B cell (primary cell): ENCODE measurements at regions not wholly inside any gene's neighbourhood (a gene's known extent, or its start where the extent isn't known, plus 50 kb on each side); places are given as distances from the start of the nearest gene placed in this dataset.

Experiments used
- ATAC-seq: fragments of 200-7000 bp; cut with Tn5 transposase; one replicate; pipeline ENCODE4 v1.10.0; 2021; ENCODE audit warnings: low read depth, mild to moderate bottlenecking, moderate number of reproducible peaks, moderate library complexity
- CTCF ChIA-PET: fragments of 350-600 bp; sonication (Branson Sonifier 250); formaldehyde crosslinking; loops from one replicate; lab custom pipeline; 2021; ENCODE audit warnings: antibody characterized with exemption, inconsistent platforms; lab: Charles Lee
- POLR2A ChIA-PET: fragments of 350-600 bp; sonication (Branson Sonifier 250); formaldehyde crosslinking; loops from one replicate; lab custom pipeline; 2021; ENCODE audit warnings: antibody characterized with exemption; lab: Charles Lee
- DNase-seq: peaks from one replicate; pipeline ENCODE4 v3.0.0; 2013
- H2AFZ ChIP-seq: 2 replicates; pipeline ENCODE4 v1.6.1; 2012; ENCODE audit warnings: mild to moderate bottlenecking, low read depth, low read length; ENCODE audit not compliant: insufficient read depth, poor library complexity, severe bottlenecking
- H3K27ac ChIP-seq, 2 donors: 1 replicate in 1 of 2; 2 replicates in 1 of 2; pipeline ENCODE4 v1.5.1; 2012 to 2013; ENCODE audit warnings: low read length in 2 of 2, mild to moderate bottlenecking in 2 of 2, moderate library complexity in 1 of 2
- H3K27me3 ChIP-seq, 4 experiments: fragments of 200-600 bp in 1 of 4; sonication (generic) in 1 of 4; replicated peaks in 1 of 4; 1 replicate in 2 of 4; 2 replicates in 2 of 4; pipeline versions ENCODE4 v1.6.1 to v1.7.0; 2013 to 2016; ENCODE audit warnings: low read length in 3 of 4, mild to moderate bottlenecking in 2 of 4, mixed read lengths in 1 of 4, moderate library complexity in 1 of 4; ENCODE audit not compliant: insufficient read depth in 4 of 4, control insufficient read depth in 3 of 4; ENCODE audit errors: control extremely low read depth in 1 of 4
- H3K36me3 ChIP-seq, 2 experiments: replicated peaks in 1 of 2; 1 replicate in 1 of 2; 2 replicates in 1 of 2; pipeline versions ENCODE4 v1.6.1 to v1.7.1; 2013; ENCODE audit warnings: low read length in 1 of 2; ENCODE audit not compliant: insufficient read depth in 2 of 2, control insufficient read depth in 1 of 2; ENCODE audit errors: control extremely low read depth in 1 of 2, extremely low read depth in 1 of 2
- H3K4me1 ChIP-seq, 2 donors: fragments of 200-600 bp in 1 of 2; sonication (generic) in 1 of 2; 1 replicate in 1 of 2; 2 replicates in 1 of 2; pipeline versions ENCODE4 v1.5.1 to v1.6.1; 2013 to 2017; ENCODE audit warnings: low read length in 2 of 2; ENCODE audit not compliant: control insufficient read depth in 2 of 2, insufficient read depth in 2 of 2
- H3K4me2 ChIP-seq: replicated peaks from 2 replicates; pipeline ENCODE3; 2012; ENCODE audit warnings: mild to moderate bottlenecking, low read depth, low read length; ENCODE audit not compliant: poor library complexity, severe bottlenecking
- H3K4me3 ChIP-seq, 5 experiments: fragments of 200-600 bp in 1 of 5; sonication (generic) in 1 of 5; 1 replicate in 3 of 5; 2 replicates in 2 of 5; pipeline versions ENCODE4 v1.5.1 to v1.7.0; 2011 to 2016; ENCODE audit warnings: low read length in 4 of 5, mild to moderate bottlenecking in 4 of 5, low read depth in 2 of 5, control low read depth in 1 of 5, moderate library complexity in 1 of 5; ENCODE audit not compliant: insufficient read depth in 1 of 5; ENCODE audit errors: control extremely low read depth in 1 of 5, extremely low read depth in 1 of 5
- H3K79me2 ChIP-seq: fragments of 200-600 bp; sonication (generic); one replicate; pipeline ENCODE4 v1.6.0; 2016; ENCODE audit warnings: low read length; ENCODE audit not compliant: control insufficient read depth, insufficient read depth
- H3K9ac ChIP-seq: fragments of 200-600 bp; sonication (generic); 2 replicates; pipeline ENCODE4 v1.6.1; 2017; ENCODE audit warnings: mild to moderate bottlenecking, low read length, moderate library complexity
- H3K9me3 ChIP-seq, 3 donors: one replicate each; pipeline versions ENCODE4 v1.6.1 to v1.7.1; 2013; ENCODE audit warnings: low read length in 2 of 3; ENCODE audit not compliant: control insufficient read depth in 2 of 3, insufficient read depth in 1 of 3; ENCODE audit errors: control extremely low read depth in 1 of 3
- H4K20me1 ChIP-seq: 2 replicates; pipeline ENCODE4 v1.6.0; 2012; ENCODE audit warnings: mild to moderate bottlenecking, low read length; ENCODE audit not compliant: insufficient read depth, control insufficient read depth, poor library complexity, severe bottlenecking
- H3K27ac Mint-ChIP-seq: one replicate; pipeline ENCODE4 v1.8.0; 2021; ENCODE audit warnings: mixed read lengths
- H3K27me3 Mint-ChIP-seq: one replicate; pipeline ENCODE4 v1.8.0; 2021; ENCODE audit warnings: mixed read lengths
- H3K4me1 Mint-ChIP-seq: one replicate; pipeline ENCODE4 v1.8.0; 2021; ENCODE audit warnings: mixed read lengths
- H3K4me3 Mint-ChIP-seq: one replicate; pipeline ENCODE4 v1.8.0; 2021; ENCODE audit warnings: mixed read lengths
- H3K9me3 Mint-ChIP-seq: one replicate; pipeline ENCODE4 v1.8.0; 2022; ENCODE audit warnings: mixed read lengths; ENCODE audit not compliant: insufficient read depth
- EZH2 ChIP-seq: IDR thresholded peaks from 2 replicates; pipeline ENCODE4 v1.6.1; 2012; ENCODE audit warnings: borderline replicate concordance, low read depth, mild to moderate bottlenecking, moderate library complexity, low read length; ENCODE audit not compliant: insufficient read depth, poor library complexity, severe bottlenecking
- WGBS: methylation state at CpG from one replicate; pipeline ENCODE4 v1.1.5; 2013; ENCODE audit warnings: missing lambda C conversion rate; ENCODE audit not compliant: insufficient coverage; 5-methylcytosine and 5-hydroxymethylcytosine counted together
- intact Hi-C: fragments of 100-400 bp; cut with micrococcal nuclease; formaldehyde crosslinking; loops from one replicate; pipeline ENCODE4 v1.10.0; 2022
- TF ChIP-seq, protein P1 (sequence below): fragments of 200-600 bp; IDR thresholded peaks from one replicate; pipeline ENCODE4 v1.8.0; 2022; ENCODE audit warnings: antibody characterized with exemption, mild to moderate bottlenecking

DNA sequence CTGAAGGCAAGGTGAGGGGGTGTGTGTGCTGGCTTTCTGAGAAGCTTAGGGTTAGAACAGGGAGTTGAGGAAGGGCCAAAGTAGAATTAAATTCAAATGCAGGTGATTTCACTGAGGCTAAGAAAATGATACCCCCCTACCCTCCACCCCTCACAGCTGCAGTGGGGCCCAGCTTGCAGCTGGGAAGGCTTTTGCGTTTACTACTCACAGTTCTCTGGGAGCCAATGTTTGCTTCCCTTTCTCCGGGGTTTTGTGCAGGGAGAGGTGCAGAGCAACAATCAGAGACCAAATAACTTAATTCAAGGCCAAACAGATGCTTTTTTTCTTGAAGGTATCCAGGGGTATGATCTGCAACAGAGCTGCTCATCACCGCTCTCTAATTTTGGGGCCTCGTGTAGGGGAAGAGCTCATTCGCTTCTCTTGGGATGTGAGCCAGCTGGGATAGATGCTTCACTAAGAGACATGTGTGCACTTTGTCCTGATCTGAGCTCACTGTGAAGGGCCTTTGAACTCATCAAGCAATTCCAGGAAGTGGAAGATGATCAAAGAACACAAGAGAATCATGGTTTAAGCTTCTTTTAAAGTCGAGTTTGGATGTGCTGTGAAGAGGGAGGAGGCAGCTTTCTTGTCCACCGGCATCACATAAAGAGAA, 122.7 kb upstream of the C1GALT1C1 start:
- ATAC-seq = no peak
- Histone ChIP-seq H3K27me3 (no peaks in the 10 kb centered on the region), H3K4me1 (peaks cover 96 to 98% of the 10 kb centered on the region in 2 donors), H2AFZ (peak overlapping the region; percentile 41), H3K27ac (peak overlapping the region; percentile 87 to 88), H3K9me3 (no peaks in the 10 kb centered on the region), H4K20me1 (no peaks in the 10 kb centered on the region), H3K4me2 (peak overlapping the region; percentile 45), H3K9ac (peak overlapping the region; percentile 10), H3K4me3 (peak overlapping the region in 1 of 5 experiments; percentile 25), H3K79me2 (no peaks in the 10 kb centered on the region), H3K36me3 (no peaks in the 10 kb centered on the region)
- ChIA-PET CTCF (interaction anchor here (0.6 to 2.0 kb wide), 6 partner anchors 16 to 192 kb away, joined by 3 to 10 read pairs (median 3); partner anchors contain the start of genes C1GALT1C1 and CUL4B), POLR2A (interaction anchor here (0.9 to 1.2 kb wide), 2 partner anchors 26 to 192 kb away, joined by 5 read pairs; partner anchors contain the start of gene CUL4B)
- H3K4me1 Mint-ChIP-seq = peaks cover 93% of the 10 kb centered on the region
- no peaks in the 10 kb centered on the region for H3K27me3 Mint-ChIP-seq
- 59% methylated on average over 3 of the region's 7 CpGs for WGBS
- intact Hi-C loops = loop anchor here (10.0 kb wide), 1 partner anchor 48 kb away; no protein-coding TSS in a partner anchor
- H3K27ac Mint-ChIP-seq = peak overlapping the region; percentile 86
- TF ChIP-seq, protein P1, sequence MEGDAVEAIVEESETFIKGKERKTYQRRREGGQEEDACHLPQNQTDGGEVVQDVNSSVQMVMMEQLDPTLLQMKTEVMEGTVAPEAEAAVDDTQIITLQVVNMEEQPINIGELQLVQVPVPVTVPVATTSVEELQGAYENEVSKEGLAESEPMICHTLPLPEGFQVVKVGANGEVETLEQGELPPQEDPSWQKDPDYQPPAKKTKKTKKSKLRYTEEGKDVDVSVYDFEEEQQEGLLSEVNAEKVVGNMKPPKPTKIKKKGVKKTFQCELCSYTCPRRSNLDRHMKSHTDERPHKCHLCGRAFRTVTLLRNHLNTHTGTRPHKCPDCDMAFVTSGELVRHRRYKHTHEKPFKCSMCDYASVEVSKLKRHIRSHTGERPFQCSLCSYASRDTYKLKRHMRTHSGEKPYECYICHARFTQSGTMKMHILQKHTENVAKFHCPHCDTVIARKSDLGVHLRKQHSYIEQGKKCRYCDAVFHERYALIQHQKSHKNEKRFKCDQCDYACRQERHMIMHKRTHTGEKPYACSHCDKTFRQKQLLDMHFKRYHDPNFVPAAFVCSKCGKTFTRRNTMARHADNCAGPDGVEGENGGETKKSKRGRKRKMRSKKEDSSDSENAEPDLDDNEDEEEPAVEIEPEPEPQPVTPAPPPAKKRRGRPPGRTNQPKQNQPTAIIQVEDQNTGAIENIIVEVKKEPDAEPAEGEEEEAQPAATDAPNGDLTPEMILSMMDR = no peak
- TF ChIP-seq EZH2 = no peak
- no peaks in the 10 kb centered on the region for H3K9me3 Mint-ChIP-seq
- DNase-seq = no peak
- H3K4me3 Mint-ChIP-seq = peak overlapping the region; percentile 31

DNA sequence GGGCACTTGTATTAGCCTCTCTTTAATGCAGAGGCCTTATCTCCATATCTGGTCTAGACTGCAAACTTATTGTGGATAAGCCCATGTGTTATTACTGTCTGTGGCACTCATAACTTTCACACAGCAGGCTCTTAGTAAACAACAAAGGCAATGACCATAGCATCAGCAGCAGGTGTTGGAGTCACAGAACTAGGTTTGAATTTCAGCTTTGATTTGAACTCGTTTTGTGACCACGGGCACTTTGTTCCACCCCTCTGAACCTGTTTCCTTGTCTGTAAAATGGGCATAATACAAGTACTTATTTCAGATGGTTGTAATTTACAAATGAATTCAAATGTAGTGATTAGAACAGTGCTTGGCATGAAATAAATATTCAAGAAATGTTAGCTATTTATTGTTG, 121.8 kb upstream of the C1GALT1C1 start:
- Mint-ChIP-seq H3K4me1 (peaks cover 93% of the 10 kb centered on the region), H3K4me3 (no peak overlapping the region), H3K27me3 (no peaks in the 10 kb centered on the region), H3K9me3 (no peaks in the 10 kb centered on the region), H3K27ac (peak overlapping the region; percentile 89)
- intact Hi-C loops = loop anchor here (10.0 kb wide), 1 partner anchor 47 kb away; no protein-coding TSS in a partner anchor
- H4K20me1 ChIP-seq = no peaks in the 10 kb centered on the region
- H3K9ac ChIP-seq = no peak overlapping the region
- peaks cover 88 to 93% of the 10 kb centered on the region in 2 donors for H3K4me1 ChIP-seq
- H3K4me3 ChIP-seq = no peak overlapping the region
- H3K36me3 ChIP-seq = no peaks in the 10 kb centered on the region
- ChIA-PET POLR2A (no interaction called here), CTCF (interaction anchor here (1.4 to 2.0 kb wide), 3 partner anchors 18 to 122 kb away, joined by 3 to 10 read pairs (median 6); partner anchors contain the start of gene C1GALT1C1)
- peak overlapping the region; percentile 28 to 33 for H3K27ac ChIP-seq
- no peaks in the 10 kb centered on the region for H3K79me2 ChIP-seq
- no peaks in the 10 kb centered on the region for H3K27me3 ChIP-seq
- TF ChIP-seq, protein P1 = no peak
- no peak for TF ChIP-seq EZH2
- peak overlapping the region; percentile 45 for H3K4me2 ChIP-seq
- no peaks in the 10 kb centered on the region for H3K9me3 ChIP-seq
- WGBS = no CpG with 5 or more reads among the region's 2 CpGs
- H2AFZ ChIP-seq = no peak overlapping the region
- ATAC-seq (no peak), DNase-seq (no peak)
